HG03342 (cell line): ENCODE measurements at regions not wholly inside any gene's neighbourhood (a gene's known extent, or its start where the extent isn't known, plus 50 kb on each side); places are given as distances from the start of the nearest gene placed in this dataset.
A peak's percentile ranks its signal among the peaks of the same experiment; 100 is the strongest.
"Not testable (repeated sequence)": the region's sequence is repeated elsewhere in the genome, so short reads cannot be mapped to it uniquely, and the experiment has no call there.

Experiments used
- ATAC-seq: cut with Tn5 transposase; IDR thresholded peaks from one replicate; pipeline ENCODE4 v1.9.1; 2021; ENCODE audit warnings: mild to moderate bottlenecking, moderate library complexity; ENCODE audit not compliant: unreplicated experiment

DNA sequence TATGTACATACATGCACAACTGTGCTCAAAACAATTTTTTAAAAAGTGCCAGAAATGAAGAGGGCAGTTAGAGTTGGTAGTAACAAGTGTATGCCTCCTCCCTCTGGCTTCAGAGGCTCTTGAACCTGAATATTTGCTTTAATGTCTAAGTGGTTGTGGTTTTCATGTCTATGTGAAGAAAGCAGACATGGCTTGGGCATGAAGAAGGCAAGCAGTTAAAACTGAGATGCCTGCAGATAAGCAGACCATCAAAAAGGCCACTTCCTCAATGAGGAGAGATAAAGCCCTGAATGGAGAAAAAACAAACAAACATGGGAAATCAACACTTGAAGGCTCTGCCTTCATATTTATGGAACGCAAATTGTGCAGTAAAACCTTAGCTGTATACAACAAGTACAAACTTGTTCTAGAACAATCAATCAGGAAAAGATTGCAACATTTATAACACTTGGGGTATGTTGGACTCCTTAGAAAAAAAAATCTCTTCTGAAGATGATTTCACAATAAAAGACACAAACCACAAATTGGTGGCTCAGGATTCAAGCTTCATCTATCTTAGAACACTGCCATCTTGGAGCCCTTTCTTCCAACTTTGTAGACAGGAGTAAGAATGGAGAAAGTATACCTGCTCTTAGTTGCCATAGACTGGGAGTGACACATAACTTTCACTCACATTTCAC lies 52.7 kb upstream of the PLA2G4A start:
- ATAC-seq, result no peak

DNA sequence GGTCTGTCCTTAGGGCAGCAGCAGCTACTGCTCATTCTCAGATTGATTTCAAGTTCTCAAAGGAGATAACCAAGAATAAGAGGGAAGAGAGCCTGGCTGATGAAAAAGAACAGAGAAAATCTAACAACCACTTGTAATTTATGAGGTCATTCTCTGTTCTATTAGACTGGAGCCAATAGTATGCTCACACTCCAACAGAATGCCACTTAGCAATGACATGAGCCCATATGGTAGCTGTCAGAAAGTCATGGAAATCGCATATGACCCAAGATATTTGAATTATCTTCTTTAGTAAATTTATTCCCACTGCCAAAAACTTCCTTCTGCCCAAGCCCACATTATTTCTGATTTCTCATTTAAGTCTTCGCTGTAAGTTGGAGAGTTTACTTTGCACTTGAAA lies 53.7 kb upstream of the PLA2G4A start:
- ATAC-seq, result no peak

DNA sequence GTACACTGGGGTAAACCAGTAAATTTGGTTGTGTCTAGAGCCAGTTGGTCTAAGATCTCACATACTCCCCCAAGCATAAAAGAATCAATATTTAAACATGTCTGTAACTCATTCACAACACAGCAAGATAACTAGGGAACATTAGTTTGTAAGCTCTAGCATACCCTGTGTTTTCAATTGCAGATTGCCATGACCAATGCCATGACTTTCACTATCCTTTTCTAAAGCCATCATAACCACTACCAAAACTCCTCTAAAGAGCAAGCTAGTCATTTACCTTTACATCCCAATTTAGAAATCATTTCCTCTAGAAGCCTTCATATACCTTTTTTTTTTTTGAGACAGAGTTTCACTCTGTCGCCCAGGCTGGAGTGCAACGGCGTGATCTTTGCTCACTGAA lies 56.5 kb upstream of the PLA2G4A start:
- ATAC-seq, result peak; percentile 53

DNA sequence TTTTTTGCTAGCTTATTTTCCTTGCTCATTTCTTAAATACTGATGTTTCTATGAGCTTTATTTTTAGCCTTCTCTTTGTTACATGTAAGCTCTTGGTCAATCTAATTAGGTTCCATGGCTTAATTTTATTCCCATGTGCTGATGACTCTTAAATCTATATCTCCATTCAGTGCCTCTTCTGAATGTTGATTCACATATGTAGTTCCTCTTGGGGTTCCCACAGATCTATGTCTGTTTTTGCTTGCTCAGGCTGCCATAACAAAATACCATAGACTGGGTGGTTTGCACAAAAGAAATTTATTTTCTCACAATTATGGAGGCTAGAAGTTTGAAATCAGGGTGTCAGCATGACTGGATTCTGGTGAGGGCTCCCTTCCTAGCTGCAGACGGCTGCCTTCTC lies 58.3 kb upstream of the PLA2G4A start:
- no peak for ATAC-seq

DNA sequence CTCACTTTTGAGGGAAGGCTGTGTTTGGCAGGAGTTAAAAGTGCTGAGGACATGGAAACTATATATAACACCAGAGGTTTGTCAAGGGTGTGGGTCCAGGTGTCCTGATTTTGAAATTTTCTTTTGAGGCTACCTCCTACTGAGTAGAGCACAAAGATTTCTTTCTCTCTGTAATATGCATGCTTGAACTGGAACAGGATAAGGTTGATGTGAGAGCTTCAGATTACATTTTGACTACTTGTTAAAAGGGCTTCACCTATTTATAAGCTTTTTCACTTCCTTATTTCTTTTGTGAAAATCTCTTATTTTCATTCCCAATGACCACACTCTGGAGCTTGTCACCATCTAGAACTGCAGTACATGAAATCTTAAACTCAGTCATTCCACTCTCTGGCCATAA lies 59.8 kb upstream of the PLA2G4A start:
- peak; percentile 79 for ATAC-seq

DNA sequence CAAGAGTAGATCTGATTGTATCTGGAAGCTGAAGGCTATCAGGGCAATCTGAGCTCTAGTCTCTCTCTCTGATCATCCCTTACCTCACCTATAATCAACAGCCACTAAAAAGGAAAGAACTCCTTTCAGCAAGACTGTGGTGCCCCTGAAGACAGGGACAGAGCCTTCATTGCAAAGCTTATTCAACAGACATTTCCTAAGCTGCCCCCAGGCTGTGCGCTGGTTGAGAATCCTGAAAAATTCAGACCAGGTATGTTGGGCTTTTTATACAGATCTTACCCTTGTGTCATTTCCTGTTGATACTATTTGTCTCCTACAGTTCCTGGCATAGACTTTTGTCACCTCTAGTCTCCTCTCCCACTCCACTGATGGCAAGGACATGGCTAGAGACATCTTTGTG lies 63.3 kb upstream of the PLA2G4A start:
- no peak for ATAC-seq

DNA sequence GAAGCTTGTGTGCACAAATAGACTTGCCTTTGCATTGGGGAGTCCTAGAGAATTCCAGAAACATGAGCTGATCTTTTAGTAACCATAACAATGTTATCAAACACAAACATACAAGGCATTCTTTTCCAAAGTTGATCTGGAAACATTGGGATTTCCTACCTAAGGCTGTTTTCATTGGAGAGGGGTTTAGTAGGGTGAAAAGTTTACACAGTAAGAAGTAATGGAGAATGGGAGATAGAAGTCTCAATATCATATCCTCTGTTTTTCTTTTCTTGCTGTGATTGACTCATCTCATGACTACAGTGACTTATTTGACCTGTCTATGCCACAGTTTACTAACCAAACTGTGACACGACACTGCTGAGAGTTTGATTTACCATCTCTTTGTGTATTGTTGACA lies 65.6 kb upstream of the PLA2G4A start:
- ATAC-seq, result peak; percentile 84

DNA sequence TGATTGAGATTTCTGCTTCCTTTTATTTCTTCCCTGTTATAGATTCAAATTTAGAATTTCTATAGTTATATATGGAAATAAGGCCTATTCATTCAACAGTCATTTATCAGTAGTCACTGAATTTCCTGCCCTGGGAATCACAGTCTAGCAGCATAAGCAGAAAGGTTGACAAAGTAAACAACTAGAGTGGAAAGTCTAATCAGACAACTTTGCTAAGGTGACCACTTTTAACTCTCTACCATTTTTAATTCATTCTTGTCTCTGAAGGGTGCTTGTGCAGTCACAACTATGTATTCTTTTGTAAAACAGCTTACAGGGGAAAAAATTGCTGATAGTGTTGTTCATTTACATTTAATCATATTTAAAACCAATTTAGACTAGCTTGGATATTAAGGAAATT lies 66.1 kb upstream of the PLA2G4A start:
- no peak for ATAC-seq

DNA sequence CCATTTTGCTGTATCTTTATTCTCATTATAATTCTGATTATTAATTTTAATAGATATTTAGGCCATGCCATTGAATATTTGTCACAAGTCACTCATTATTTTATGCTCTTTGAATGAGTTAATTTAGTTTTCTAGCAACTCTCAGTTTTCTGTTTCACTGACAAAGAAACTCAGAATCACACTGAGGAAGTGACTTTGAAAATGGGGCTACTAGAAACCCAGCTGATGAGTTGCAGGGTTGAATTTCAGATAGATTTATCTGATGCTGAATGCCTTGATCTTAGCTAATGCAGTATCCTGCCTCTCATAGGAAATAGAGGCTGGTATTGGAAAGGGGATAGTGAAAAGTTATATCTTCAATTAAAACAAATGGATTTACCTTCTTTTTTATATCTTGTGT lies 67.4 kb upstream of the PLA2G4A start:
- peak; percentile 46 for ATAC-seq

DNA sequence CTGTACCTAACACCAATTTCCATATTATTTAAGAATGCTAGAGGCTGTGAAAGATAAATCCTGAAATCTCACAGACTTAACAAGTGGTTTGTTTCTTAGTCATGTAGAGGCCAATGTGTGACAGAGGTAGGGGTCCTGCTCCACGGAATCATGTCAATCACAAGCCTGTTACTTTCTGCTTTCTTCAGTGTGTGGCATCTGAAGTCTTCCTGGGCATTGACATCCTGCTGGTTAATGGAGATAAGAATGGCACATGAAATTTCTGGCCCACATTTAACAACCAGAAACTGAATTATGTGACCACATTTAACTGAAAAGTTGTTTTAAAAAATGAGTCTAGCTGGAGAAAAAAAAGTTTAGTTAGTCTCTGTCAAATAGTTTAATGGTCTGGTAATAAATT lies 68.3 kb upstream of the PLA2G4A start:
- ATAC-seq, result no peak

DNA sequence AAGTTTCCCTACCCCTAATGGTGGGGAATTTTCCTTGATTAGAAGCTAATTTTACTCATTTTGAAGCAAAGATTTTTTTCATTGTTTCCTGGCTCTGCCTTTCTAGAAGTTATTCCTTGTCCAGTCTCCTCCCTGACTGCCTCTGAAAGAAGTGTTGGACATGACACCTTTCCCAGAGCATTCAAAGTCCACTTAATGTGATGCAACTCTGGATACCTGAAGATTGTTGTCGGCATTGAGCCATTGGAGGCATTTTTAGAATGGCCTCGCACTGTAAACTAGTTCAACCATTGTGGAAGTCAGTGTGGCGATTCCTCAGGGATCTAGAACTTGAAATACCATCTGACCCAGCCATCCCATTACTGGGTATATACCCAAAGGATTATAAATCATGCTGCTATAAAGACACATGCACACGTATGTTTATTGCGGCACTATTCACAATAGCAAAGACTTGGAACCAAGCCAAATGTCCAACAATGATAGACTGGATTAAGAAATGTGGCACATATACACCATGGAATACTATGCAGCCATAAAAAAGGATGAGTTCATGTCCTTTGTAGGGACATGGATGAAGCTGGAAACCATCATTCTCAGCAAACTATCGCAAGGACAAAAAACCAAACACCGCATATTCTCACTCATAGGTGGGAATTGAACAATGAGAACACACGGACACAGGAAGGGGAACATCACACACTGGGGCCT lies 69.7 kb upstream of the PLA2G4A start:
- not testable (repeated sequence) for ATAC-seq

DNA sequence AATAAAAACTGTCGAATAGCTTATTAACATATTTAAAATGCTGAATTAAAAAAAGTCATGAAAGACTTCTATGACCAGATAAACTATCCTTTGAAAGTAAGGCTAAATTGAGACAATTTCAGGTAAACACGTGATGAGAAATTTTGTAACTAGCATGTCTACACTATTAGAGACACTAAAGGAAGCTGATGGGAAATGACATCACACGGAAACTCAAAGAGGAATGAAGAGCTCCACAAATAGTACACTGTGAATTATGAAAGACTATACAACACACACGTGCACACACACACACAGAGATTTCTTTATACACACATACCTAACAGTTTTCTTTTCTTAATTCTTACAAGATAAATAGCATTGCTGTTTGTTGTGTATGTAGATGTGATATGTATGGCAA lies 70.9 kb upstream of the PLA2G4A start:
- no peak for ATAC-seq

DNA sequence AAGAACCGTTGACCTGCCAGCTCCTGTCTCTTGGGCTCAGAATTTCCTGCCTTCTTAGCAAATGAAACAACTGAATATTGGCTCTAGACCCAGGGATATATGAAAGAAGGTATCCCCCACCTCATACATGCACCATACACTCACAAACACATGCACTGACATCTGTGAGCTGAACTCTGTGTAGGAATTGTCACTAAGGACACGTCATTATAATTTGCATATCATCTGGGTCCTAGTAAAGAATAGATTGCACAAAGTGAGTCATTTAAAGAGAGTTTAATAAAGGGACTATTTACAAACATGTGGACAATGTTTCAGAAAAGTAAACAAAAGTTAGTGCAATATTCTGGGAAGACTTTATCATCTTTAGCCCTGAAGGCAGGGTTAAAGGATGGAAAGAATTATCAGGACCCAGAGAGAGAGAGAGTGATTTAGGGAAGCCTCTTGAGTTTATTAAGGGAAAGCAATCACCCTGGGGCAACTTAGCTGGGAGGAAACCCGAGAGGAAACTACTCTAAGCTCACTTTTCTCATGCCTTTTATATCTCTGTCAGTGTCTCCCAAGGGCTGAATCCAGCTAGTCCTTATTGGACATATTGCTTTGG lies 74.1 kb upstream of the PLA2G4A start:
- no peak for ATAC-seq

DNA sequence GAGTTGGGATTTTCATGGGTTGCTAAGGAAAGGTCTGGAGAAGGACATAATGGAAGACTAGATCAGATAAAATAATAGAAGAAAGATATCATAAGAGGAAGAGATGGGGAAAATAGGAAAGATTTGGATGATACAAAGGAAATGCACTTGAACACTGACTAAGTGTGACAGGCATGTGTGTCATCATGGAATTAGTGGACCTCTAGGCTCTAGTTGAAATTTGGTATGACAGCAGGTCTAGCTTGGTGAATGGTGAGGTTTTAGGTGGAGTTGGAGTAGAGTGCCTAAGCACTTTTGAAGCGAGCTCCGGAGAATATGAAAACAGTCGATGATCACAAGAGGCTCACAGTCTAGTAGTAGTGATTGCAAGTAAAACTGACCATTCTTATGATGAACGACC lies 73.0 kb upstream of the PTGS2 start:
- ATAC-seq, result no peak

DNA sequence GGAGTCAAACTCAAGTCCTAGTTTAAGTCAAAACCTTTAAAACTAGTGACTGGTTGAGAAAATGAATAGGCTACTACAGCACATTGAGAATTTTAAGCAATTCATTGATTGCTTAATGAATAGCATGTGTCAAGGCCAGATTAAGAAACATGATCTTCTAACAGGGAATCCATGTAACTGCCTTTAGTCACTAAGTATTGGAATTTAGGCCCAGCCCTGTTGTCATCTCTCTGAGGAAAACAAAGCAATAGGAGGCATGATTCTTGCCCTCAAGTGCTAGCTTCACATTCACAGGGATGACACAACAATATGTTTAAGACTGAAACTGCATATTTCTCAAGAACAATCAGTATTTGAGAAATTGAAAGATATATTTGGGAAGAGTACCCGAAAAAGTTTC lies 70.0 kb upstream of the PTGS2 start:
- no peak for ATAC-seq

DNA sequence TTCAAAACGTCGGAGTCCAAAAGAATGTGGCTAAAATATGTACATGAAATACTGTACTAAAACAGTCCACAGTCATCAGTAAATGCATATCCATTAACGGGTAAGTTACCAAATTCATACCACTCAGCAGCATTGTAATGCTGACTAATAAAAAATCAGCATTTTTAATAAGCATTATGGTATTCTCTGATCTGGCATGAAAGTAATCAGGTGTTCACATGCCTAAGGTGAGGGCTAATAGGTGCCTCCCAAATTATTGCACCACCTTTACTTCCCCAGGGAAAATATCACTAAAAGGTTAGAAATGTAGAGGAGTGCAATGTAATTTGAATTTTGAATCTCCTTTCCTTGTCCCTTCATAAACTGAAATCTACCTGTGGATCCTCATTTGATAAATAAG lies 69.6 kb upstream of the PTGS2 start:
- no peak for ATAC-seq

DNA sequence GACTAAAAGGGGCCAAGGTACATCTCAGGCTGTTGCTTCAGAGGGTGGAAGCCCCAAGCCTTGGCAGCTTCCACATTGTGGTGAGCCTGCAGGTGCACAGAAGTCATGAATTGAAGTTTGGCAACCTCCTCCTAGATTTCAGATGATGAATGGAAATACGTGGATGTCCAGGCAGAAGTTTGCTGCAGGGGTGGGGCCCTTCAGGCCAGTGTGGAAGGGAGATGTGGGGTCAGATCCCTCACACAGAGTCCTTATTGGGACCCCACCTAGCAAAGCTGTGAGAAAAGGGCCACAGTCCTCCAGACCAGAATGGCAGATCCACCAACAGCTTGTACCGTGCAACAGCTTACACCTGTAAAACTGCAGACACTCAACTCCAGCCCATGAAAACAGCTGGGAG lies 67.4 kb upstream of the PTGS2 start:
- ATAC-seq, result no peak

DNA sequence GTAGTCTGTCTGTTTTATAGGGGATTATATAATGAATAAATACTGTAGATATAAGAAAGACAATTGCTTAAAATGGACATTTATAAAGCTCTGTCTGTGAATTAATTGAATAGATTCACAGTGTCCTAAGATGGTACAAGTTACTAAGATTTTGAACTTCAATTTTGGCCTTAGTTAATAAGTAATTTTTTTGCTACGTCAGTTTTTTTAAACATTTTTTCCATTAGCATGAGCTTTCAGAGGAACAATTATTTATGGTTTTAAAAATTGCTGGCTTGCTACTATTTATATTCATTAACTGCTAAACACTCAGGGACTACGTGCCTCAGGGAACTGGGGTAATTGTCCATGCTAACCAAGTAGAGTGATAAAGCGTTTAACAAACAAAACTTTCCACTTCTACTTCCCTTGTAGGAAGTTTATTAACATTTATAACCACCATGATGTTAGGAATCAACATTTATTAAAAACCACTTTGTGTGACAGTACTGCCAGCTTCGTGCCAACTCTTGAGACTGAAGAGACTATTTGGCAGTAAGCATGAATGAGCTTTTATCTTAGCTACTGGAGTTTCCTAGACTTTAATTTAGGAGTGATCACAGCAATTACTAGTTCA lies 65.4 kb upstream of the PTGS2 start:
- ATAC-seq, result no peak

DNA sequence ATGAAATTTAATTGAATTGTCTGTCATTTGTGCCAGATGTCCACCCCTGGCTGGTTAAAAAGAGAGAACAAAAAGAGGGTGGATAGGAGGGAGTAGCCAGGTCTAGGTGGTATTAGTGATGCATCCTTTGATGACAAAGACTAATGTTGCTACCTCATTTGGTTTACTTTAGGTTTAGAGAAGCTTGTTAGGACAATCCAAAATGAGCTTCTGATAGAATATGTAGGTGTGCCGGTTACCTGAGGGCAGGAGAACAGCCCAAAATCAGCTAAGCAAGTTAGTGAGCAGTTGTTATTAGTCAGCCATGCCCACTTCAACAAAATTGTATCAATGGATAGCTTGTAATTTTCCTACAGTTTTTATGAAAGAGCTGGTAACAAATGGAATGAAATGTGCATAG lies 61.4 kb upstream of the PTGS2 start:
- no peak for ATAC-seq

DNA sequence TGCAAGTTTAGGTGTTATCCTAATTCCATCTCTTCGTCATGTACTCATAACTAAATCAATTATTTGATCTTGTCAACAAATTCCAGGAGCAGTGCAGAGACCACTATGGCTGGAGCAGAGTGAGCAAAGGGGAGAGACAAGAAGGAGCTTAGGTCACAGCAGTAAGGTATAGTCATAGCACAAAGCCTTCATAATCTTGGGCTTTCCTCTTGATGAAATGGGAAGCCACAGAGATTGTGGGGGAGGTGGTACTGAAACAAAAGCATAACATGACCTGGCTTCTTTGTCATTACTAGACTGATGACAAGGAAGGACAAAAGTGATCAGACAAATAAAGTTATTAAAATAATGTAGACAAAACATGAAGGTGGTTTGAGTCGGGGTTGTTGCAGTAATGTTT lies 60.1 kb upstream of the PTGS2 start:
- no peak for ATAC-seq

DNA sequence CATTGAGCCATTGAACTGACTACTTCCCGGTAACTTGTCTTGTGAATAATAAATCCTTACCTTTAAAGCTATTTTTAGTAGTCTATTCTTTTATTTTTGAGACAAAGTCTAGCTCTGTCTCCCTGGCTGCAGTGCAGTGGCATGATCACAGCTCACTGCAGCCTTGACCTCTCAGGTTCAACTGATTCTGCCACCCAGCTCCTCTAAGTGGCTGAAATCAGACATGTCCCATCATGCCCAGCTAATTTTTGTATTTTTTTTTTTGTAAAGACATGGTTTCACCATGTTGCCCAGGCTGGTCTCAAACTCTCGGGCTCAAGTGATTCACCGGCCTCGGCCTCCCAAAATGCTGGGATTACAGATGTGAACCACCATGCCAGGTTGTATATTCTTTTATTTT lies 59.3 kb upstream of the PTGS2 start:
- no peak for ATAC-seq

DNA sequence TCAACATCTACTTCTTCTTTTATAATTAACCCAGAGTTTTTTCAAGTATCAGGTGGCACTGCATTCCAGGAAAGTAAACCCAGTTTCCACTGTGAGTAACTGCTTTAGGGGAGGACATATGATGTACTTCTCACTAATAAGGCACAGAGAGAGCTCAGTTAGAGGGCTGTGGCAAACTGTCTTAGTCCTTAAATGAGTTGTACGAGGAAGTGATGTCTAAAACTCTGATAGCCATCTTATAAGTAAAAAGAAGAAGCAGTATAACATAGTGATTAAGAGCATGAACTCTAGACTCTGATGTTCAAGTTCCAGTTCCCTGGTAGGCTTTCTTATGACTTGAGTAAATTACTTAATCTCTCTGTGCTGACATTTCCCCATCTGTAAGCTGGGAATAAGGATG lies 58.7 kb upstream of the PTGS2 start:
- ATAC-seq, result peak; percentile 85
